Right ventricle myocardium inferior (tissue), 1 donor: ENCODE measurements at regions not wholly inside any gene's neighbourhood (a gene's known extent, or its start where the extent isn't known, plus 50 kb on each side); places are given as distances from the start of the nearest gene placed in this dataset.

Source experiments
- ATAC-seq: fragments of 200-7000 bp; cut with Tn5 transposase; one replicate; pipeline ENCODE4 v1.9.1; 2020; ENCODE audit warnings: mild to moderate bottlenecking, moderate library complexity
- DNase-seq: peaks from one replicate; pipeline ENCODE4 v3.0.0; 2021; ENCODE audit errors: missing footprints
- intact Hi-C: fragments of 100-400 bp; cut with DNase I; formaldehyde crosslinking; loops from one replicate; pipeline ENCODE4 v1.11.0; 2022
- donor health status: DM: no; HTN: yes; CAD: no; lungs with severe emphysema.

DNA sequence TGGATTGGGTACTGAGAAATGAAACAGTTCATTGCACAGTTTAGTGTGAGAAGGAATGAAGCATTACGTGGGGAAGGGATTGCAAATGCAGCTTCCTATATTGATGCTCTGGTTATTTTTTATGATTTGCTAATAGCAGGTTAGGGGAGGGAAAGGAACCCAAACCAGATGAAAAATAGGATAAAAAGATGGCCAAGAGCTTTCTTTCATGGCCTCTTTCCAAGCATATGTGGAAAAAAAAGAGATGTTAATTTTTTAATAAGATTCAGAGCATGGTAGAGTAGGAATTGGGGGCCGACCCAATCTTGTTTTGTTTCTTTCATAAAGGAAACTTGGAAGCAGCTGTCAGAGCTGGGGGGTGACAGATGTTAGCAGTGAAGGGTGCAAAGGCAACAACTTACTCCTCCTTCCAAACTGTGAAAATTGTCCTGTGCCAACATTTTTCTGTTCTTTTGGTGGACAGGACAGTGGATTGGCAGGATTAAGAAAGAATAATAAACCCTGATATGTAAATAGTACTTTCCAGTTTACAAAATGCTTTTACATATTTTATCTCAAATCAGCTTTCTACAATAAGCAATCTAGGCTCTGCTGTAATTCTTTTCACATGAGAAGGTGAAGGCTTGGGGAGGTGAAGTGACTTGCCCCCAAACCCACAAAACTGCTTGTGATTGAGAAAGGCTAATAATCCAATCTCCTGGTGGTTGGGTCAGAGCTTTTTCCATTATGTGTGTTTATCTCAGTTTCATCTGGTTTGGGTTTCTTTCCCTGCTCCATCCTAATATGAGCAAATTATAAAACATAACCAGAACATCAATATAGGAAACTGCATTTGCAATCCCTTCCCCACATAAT, 270.1 kb downstream of the ETAA1 start:
- DNase-seq (no peak), ATAC-seq (no peak)
- intact Hi-C loops, result no loop called here

DNA sequence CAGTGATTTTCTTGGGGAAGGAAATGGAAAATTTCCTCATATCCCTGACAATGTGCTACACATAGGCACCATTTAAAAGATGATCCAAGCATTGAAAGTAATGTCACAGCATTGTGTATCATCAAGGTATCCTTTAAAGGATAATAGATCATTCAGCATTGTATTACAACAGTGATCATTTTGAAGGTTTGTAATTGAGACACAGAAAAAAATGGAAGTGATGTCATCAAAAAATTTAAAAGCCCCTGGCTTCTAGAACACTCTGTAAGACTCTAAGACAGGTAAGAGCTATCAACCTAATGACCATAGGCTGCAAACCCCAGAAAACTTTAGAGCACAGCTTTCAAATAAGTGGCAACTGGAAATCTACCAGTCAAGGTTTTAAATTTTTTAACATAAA, 271.4 kb downstream of the ETAA1 start:
- ATAC-seq (no peak), DNase-seq (no peak)
- intact Hi-C loops, result no loop called here

DNA sequence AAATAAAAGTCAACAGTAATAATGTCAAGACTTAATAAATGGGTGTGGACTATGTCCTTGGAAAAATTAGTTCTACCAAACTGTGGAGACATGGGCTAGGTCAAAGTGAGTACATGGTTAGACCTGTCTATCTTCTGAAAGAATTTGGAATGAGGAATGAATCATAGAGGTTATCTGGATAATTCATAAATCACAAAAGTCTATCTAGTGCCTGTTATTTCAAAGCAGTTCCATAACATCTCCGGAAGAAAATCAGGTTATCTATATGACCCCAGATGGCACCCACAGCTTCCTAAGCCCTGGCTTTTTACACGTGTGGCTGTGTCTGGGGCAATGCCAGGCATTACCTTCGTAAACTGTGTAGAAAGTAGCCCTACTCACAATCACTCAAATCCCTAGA, 272.0 kb downstream of the ETAA1 start:
- ATAC-seq (no peak), DNase-seq (no peak)
- intact Hi-C loops, result no loop called here

DNA sequence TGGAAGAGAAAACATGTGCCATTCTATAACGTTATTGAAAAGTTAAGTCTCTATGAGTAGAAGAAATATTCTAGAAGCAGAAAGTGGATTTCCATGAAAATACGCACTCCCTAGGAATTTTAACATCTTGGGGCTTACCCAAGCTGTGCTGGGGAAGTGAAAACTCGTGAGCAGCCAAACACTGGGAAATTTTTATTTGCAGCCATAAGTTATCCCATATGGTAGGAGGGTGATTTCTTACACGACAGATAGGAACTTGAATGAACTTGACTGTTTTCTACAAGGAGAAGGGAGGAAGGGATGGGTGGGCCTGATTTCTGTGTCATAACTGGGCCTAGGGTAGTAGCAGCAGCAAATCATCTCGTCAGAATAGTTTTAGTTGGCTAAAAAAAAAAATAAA, 272.6 kb downstream of the ETAA1 start:
- ATAC-seq (no peak), DNase-seq (no peak)
- intact Hi-C loops, result loop anchor here (5.0 to 10.0 kb wide), 2 partner anchors 168 to 1095 kb away; no protein-coding TSS in a partner anchor

DNA sequence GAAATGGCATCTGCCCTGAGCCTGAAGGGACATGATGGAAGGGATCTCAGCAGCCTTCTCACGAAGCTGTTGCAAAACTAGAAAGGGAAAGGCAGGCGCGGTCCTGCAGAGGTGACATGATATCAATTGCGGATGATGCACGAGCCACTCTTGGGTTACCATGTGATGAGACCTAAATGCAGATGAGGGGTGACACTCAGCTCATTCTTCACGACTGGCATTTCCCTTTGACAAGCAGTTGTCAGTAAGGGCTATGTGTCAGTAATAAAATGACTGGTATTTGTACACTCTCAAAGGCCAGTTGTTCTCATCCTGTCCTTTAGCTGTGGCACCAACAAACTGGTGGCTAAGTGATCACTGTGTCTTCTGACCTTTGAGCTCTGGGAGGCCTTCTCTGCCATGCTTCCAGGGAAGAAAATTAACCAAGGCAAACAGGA, 273.6 kb downstream of the ETAA1 start:
- DNase-seq (no peak), ATAC-seq (no peak)
- intact Hi-C loops, result loop anchor here (5.0 to 10.0 kb wide), 2 partner anchors 167 to 1096 kb away; no protein-coding TSS in a partner anchor

DNA sequence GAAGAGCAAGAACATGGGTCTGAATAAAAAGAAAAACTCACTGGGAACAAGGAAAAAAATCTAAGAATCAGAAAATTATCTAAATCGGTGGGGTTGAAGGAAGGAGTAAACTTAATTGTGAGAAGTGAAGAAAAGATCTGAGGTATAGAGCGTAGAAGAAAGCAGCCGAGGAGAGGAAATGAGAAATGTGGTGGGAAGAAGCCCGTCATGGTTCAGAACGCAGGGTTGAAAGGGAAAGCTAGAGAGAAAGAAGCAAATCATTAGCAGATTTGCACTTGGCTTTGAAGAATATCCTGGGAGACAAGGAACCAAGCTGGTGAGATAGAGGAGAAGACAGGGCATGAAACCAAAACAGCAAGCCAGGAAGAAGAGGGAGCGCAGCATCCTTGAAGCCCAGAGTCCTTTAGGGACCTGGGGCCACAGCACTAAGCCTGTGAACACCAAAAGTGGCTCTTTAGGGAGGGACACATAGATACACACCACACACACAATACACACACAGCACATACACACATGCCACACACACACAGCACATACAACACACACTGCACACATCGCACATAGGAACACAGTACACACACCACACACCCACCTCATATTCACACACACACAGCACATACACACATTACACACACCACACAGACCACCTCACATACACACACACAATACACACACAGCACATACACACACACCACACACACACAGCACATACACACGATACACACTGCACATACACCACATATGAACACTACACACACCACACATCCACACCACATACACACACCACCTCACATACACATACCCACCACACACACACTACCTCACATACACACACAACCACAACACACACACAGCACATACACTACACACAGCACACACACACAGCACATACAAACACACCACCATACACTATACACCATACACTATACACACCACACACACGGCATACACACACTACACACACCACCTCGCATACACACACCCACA, 274.6 kb downstream of the ETAA1 start:
- DNase-seq, result no peak
- intact Hi-C loops, result loop anchor here (5.0 to 10.0 kb wide), 2 partner anchors 166 to 1097 kb away; no protein-coding TSS in a partner anchor
- no peak for ATAC-seq

DNA sequence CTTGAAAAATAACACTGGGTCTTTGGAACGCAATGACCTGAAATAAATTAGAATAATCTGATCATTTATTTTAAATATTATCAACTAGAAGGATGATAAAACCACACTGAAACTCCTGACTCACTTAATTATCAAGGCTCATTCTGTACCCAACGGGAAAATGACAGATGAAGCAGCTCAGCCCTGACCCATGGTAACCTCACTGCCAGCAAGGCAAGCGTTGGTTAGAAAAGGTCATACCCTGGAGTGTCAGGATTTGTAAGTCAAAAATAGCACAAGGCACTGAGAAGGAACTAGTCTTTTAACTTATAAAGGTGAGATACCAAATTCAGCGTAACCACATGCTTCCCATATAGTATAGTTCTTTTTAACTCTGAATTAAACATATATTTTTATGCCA, 277.5 kb downstream of the ETAA1 start:
- intact Hi-C loops, result loop anchor here (5.0 to 10.0 kb wide), 2 partner anchors 163 to 1100 kb away; no protein-coding TSS in a partner anchor
- ATAC-seq (peak; percentile 85), DNase-seq (no peak)

DNA sequence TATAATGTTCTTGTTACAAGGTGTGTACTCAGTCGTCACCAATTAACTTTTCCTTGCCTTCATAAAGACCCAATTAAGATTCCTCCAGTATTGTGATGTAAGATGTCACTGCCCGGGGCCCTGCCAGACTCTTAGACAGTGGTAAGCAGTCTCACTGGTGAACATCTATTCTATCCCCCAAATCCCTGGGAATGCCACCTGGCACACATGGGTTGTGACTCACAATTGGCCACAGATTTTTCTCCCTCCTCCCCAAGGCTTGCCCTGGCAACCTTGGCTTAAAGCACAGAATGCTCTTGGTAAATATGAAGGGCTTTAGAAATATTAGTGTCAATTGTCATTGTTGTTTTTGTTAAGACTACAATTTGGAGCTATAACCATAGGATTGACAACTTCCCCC, 287.9 kb downstream of the ETAA1 start:
- no peak for ATAC-seq
- intact Hi-C loops, result no loop called here

DNA sequence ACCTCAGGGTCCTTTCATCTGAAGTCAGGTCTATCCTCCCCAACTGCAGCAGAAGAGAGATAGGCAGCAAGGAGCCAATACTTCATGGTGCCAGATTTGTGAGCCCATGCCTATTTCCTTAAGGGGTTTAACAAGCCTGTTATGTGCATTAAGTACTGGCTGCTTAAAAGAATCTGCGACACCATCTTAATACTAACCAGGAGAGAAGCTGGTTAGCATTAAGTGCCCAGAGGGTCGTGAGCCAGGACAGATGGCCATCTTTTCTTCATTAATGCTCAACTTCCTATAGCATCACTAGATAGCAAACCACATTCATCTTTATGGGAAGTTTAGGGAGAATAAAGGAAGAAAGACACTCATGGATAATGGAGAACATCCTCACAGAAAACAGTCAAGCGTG, 289.1 kb downstream of the ETAA1 start:
- DNase-seq (no peak), ATAC-seq (no peak)
- intact Hi-C loops, result no loop called here

More for the DNA sequence above, 287.9 kb downstream of the ETAA1 start:
- DNase-seq, result no peak

DNA sequence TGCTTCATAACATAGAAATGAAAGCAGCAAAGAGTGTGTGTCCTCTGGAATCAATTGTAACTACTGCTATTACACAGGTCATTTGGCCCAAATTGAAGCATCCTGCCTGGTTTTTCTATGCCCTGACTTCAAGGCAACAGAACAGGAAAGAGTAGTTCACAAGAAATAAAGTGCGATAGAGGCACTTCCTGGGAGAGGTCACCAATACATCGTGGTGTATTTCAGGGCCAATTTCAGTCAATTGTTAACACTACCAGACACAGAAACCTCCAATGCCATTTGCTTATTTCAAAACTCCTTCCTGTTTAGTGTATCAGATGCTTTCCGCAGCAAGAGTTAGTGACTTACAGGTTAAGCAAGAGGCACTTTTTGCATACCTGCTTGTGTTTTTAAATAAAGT, 292.1 kb downstream of the ETAA1 start:
- intact Hi-C loops, result no loop called here
- no peak for ATAC-seq

DNA sequence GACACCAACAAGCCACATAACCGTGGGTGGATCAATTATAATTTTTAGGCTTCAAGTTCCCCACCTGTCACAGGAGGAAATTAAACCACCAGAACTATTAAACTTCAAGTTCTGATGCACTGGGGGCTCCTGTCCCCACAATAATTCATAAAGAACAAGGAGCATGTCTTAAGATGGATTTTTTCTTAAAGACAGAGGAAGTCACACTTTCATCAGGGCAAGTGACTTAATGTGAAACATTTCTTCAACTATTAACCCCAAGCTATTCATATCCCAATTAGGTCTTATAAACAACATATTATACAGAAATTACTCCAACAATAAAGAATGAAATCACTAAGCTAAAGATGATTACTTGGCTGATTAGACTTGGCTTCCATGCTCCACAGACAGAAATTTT, 292.5 kb downstream of the ETAA1 start:
- no peak for DNase-seq
- intact Hi-C loops, result no loop called here
- ATAC-seq, result no peak

More for the DNA sequence above, 292.1 kb downstream of the ETAA1 start:
- DNase-seq, result no peak

DNA sequence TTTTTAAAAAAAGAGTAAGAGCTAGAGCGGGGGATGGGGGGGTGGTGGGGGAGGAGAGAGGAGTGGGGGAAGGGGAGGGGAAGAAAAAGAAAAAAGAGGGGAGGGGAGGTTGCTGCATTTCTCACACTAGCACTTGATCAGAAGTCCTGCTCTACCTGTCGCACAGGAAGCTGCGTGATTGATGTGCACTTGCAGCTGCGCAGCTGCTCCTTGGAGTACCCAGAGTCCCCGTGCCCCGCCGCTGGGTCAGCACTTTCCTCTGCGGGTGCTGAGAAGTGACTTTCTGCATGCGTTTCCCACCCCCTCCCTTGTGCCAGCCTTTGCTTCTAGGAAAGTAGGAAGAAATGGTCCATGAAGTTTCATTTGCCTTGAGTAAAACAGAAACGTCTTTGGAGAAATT, 297.3 kb downstream of the ETAA1 start:
- intact Hi-C loops, result no loop called here
- DNase-seq (no peak), ATAC-seq (no peak)

DNA sequence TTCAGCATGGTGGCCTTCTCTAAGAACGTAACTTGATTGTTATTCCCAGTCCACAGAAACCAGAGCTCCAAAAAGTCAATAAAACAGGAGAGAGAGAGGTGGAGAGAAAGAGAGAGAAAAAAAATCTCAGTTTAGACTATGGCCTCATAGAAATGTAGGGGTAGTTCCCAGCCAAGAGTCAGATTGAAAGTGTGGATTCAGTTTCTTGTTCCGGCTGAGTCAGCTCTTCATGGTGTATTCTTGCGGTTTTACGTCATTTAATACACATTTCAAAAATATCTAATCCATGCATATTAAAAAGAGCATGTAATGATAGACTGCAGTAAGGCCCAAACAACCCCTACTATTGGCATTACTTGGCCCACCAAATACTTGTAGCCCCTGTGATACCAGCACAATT, 303.9 kb downstream of the ETAA1 start:
- DNase-seq (no peak), ATAC-seq (no peak)
- intact Hi-C loops, result no loop called here

DNA sequence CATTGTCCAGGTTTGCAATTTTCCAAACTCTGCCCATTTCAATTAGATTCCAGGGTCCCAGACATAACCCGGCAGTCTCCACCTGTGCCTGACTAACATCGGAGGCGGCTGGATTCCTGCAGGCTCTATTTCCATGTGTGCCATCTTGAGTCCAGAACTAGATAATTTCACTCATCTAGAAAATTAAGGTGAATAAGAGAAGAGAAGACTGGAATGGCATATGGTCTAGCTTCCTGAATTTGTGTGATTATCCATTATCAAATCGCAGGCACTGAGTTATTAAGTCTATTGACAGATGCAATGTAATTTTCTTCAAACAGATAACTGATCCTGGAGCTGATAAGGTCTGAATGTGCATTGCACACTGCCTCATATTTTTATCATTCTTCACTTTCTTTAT, 305.2 kb downstream of the ETAA1 start:
- ATAC-seq (no peak), DNase-seq (no peak)
- intact Hi-C loops, result no loop called here

DNA sequence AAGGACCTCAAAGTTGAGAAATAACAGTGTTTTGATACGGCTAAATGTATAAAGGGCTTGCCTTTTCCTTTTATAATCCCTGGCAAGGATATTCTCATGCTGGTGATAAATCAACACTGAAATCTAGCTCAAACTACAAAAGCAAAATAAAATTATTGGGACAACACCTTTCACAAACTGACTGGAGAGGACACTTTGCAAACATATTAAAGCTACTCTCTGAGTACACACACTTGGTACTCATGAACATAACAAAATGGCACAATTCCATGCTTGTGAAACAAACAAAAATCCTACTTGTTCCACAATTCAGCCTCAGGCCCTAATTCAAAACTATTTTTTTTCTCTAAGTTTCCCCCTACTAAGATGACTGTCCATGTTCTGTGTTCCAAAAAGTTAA, 305.8 kb downstream of the ETAA1 start:
- intact Hi-C loops, result no loop called here
- DNase-seq (no peak), ATAC-seq (no peak)

DNA sequence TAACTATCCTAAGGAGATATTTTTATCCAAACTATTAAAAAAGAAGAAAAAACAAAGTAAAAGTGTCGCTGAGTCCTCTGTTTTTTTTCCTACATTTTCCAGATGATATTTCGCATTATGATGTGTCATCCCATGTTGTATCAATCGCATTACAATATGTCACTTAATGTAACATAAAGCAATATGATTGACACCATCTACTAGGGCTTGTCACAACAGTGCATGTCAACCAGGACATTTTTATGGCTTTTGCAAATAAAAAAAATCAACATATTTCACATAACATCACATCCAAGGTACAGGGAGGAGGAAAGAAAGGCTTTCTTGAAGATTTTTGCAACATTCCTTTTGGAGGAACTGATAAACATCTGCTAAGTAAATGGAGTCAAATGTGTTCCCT, 308.9 kb downstream of the ETAA1 start:
- DNase-seq (no peak), ATAC-seq (no peak)
- intact Hi-C loops, result no loop called here

DNA sequence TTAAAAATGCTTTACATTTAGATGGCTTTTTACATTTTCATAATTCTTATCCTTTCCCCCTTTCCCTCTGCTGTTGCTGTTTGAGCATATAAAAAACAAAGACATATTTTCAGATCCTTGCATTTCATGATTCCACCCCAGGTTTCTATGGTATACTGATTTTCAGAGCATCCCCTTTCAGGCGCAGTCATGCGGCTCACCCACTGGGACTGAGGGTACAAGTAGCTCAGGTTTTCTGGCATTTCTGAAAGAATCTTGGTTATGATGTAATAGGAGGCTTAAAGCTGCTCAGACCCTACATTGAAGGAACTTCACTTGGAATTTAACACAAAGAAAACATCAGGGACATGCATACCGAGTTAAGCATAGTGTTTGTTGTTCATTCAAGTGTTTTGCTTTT, 310.8 kb downstream of the ETAA1 start:
- DNase-seq (no peak), ATAC-seq (no peak)
- intact Hi-C loops, result no loop called here

DNA sequence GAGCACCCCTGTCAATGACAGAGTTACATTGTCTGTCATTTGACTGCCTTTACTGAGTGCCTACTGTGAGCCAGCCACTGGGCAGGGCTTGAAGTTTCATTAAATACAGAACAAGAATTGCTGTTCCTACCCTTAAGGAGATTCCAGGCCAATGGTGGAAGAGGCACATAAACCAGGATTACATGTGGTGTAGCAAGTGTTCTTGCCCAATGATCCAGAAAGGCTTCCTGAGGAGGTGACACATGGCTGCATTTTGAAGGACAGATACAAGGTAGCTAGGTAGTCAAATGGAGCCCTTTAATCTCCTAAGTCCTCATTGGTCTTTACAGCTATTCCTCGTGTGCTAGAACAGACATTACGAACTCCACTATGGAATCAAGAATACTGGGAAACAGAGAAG, 312.7 kb downstream of the ETAA1 start:
- ATAC-seq (no peak), DNase-seq (no peak)
- intact Hi-C loops, result no loop called here

DNA sequence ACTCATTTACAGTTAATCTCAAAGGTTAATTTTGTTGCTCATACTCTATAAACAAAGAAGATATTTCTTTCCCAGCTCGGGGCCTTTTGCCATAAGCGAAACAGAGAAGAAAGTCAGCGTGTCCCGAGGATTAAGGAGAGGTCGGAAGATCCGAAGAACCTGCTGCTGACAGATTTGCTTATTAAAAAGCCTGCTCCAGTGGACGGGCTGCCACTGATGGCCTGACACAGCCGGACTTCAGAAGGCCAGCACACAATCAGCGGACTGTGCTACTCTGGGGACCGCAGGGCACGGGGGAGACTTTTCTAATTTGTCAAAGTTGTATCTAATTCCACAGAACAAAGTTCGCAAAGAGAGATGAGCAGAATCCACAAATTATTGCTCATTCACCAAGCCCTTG, 315.4 kb downstream of the ETAA1 start:
- intact Hi-C loops, result no loop called here
- no peak for DNase-seq
- ATAC-seq, result no peak

DNA sequence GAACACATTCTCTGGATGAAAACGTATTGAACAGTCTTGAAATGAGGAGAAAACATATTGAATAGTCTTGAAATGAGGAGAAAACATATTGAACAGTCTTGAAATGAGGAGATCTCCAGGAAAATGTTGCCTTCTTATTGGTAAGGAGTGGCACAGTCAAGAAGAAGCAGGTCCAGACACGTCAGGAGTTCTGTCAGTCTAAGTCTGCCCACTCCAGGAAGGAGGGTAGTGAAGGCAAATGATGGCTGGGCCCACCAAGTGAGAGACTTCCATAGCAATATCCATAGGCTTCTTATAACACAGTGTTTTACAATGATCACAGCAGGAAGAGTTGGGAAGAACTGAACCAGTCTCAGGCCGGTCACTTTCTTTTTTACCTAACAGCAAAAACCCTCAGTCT, 316.2 kb downstream of the ETAA1 start:
- intact Hi-C loops, result no loop called here
- no peak for DNase-seq
- no peak for ATAC-seq
